ENCODE measurements at regions not wholly inside any gene's neighbourhood (a gene's known extent, or its start where the extent isn't known, plus 50 kb on each side); places are given as distances from the start of the nearest gene placed in this dataset.
"Not testable (repeated sequence)": the region's sequence is repeated elsewhere in the genome, so short reads cannot be mapped to it uniquely, and the experiment has no call there.

DNA sequence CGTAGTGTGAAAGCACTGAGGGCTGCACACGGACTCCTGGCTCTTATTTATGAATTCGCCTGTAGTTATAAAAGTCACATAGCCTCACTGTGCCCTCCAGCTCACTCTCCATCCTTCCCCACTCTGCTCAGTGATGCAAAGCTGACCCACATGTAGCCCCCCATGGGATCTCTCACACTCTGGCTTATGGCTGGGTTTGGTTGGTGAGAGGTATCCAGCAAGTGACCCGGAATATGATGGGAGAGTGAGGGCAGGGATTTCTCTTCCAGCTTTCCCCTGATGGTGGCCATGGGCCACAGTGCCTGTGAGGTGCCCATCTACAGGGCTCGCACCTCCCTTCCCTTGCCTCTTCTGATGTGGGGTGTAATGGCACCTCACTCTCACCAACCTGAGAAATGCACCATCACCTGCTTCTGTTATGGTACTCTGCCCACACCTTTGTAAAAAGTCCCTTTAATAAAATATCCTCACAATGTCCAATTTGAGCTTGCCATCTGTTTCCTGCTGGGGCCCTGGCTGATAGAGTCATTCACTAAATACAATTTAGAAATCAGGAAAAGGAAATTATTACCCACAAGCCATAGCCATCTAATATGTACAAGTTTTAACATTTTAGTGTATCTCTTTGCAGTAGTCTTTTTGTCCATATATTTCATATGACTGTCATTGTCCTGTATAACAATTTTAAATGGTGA, 93.6 kb downstream of the SCN11A start:
- Mint-ChIP-seq H3K4me3 (no peak overlapping the region), H3K4me1 (peaks cover 11% of the 10 kb centered on the region), H3K27ac (no peak overlapping the region), H3K27me3 (peaks cover 22% of the 10 kb centered on the region), H3K36me3 (ENCODE audit: low read depth) (no peaks in the 10 kb centered on the region)
- DNase-seq (no peak), ATAC-seq (no peak)
- H3K9me3 ChIP-seq (ENCODE audit: control insufficient read depth, low read length, poor library complexity, severe bottlenecking) = no peaks in the 10 kb centered on the region

DNA sequence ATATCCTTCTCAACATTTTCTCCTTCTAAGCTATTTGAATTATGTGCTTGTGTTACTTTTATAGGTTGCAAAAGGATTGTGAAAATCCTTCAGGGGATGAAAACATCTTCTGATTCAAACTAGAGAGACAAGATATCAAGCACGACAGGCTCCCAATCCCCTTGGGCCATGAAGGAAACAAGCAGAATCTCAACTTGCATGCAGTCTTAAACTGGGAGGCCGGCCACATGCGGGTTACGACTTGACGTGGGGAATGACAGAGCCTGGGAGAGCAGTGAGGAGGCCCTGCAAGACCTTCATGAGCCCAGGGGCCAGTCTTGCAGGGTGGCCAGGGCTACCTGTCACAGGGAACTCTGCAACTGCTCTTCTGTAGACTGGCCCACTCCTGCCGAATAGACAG, 94.4 kb downstream of the SCN11A start:
- H3K9me3 ChIP-seq (ENCODE audit: control insufficient read depth, low read length, poor library complexity, severe bottlenecking) = no peaks in the 10 kb centered on the region
- ATAC-seq = no peak
- Mint-ChIP-seq H3K4me1 (peaks cover 11% of the 10 kb centered on the region), H3K27ac (no peak overlapping the region), H3K27me3 (peaks cover 23% of the 10 kb centered on the region), H3K4me3 (no peak overlapping the region), H3K36me3 (ENCODE audit: low read depth) (no peaks in the 10 kb centered on the region)
- DNase-seq = no peak

DNA sequence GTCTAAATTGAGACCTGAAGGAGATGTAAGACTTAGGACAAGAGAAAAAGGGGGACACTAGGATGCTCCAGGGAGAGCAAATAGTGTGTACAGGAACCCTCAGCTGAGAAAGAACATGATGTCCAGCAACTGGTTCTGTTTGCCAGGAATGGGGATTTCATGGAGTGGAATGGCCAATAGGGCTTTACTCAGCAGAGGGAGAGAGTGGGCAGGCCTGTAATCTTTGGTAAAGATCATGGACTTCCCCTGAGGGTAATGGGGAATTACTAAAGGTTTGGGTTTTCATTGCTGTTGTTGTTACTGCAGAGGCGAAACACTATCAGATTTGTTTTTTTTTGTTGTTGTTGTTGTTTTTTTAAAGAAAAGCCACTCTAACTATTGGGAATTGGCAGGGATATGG, 99.0 kb downstream of the SCN11A start:
- Mint-ChIP-seq H3K27ac (no peak overlapping the region), H3K4me3 (no peak overlapping the region), H3K27me3 (peaks cover 37% of the 10 kb centered on the region), H3K4me1 (no peaks in the 10 kb centered on the region), H3K36me3 (ENCODE audit: low read depth) (no peaks in the 10 kb centered on the region)
- DNase-seq = no peak
- no peaks in the 10 kb centered on the region for H3K9me3 ChIP-seq (ENCODE audit: control insufficient read depth, low read length, poor library complexity, severe bottlenecking)
- ATAC-seq = no peak

DNA sequence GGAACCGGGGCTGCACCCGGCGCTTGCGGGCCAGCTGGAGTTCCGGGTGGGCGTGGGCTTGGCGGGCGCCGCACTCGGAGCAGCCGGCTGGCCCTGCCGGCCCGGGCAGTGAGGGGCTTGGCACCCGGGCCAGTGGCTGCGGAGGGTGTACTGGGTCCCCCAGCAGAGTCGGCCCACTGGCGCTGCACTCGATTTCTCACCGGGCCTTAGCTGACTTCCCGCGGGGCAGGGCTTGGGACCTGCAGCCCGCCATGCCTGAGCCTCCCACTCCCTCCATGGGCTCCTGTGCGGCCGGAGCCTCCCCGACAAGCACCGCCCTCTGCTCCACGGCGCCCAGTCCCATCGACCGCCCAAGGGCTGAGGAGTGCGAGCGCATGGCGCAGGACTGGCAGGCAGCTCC, 100.6 kb downstream of the SCN11A start:
- H3K4me3 Mint-ChIP-seq; H3K27ac Mint-ChIP-seq; H3K4me1 Mint-ChIP-seq; ATAC-seq; H3K36me3 Mint-ChIP-seq (ENCODE audit: low read depth); DNase-seq; H3K9me3 ChIP-seq (ENCODE audit: control insufficient read depth, low read length, poor library complexity, severe bottlenecking): not testable (repeated sequence)
- H3K27me3 Mint-ChIP-seq = peaks cover 42% of the 10 kb centered on the region

DNA sequence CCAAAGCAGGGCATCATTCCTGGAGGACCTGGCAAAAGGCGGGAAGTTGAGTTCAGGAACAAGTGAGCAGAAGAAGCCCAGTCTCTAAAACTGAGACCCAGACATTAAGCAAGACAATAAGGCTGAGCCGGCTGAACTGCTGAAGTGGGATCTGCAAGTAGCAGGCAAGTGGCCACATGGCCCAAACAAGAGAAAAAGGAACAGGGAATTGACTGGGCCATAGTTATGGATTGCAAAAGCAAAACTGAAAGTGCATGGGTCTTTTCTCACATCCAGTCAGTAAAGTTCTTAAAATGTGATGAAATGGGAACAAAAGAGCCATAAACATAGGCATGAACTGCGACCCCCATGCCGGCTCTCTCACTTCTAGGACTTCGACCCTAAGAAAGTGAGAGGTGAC, 101.2 kb downstream of the SCN11A start:
- H3K27ac Mint-ChIP-seq = no peak overlapping the region
- H3K27me3 Mint-ChIP-seq = peaks cover 48% of the 10 kb centered on the region
- DNase-seq (no peak), ATAC-seq (no peak)
- H3K4me1 Mint-ChIP-seq = no peaks in the 10 kb centered on the region
- no peaks in the 10 kb centered on the region for H3K9me3 ChIP-seq (ENCODE audit: control insufficient read depth, low read length, poor library complexity, severe bottlenecking)
- no peaks in the 10 kb centered on the region for H3K36me3 Mint-ChIP-seq (ENCODE audit: low read depth)
- no peak overlapping the region for H3K4me3 Mint-ChIP-seq

DNA sequence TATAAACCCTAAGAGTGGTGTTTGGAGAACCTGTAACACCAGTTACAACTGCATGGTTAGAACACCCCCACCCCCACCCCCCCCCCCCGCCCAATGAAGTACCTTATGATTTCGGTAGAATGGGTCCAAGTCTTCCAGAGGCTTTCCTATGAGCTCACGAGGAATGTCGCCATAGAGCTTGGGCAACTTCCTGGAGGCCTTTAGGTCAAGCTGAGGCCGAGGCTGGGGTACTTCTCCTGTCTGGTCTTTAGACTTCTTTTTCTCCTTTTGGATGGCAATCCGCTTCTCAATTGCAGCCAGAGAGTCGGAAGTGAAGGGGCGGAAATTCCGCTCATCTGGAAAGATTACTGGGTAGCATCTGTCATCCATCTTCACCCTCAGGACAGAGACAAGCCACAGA, 101.8 kb downstream of the SCN11A start:
- DNase-seq (no peak), ATAC-seq (no peak)
- H3K4me3 Mint-ChIP-seq = no peak overlapping the region
- no peak overlapping the region for H3K27ac Mint-ChIP-seq
- no peaks in the 10 kb centered on the region for H3K9me3 ChIP-seq (ENCODE audit: control insufficient read depth, low read length, poor library complexity, severe bottlenecking)
- no peaks in the 10 kb centered on the region for H3K36me3 Mint-ChIP-seq (ENCODE audit: low read depth)
- H3K27me3 Mint-ChIP-seq = peaks cover 48% of the 10 kb centered on the region
- H3K4me1 Mint-ChIP-seq = no peaks in the 10 kb centered on the region

DNA sequence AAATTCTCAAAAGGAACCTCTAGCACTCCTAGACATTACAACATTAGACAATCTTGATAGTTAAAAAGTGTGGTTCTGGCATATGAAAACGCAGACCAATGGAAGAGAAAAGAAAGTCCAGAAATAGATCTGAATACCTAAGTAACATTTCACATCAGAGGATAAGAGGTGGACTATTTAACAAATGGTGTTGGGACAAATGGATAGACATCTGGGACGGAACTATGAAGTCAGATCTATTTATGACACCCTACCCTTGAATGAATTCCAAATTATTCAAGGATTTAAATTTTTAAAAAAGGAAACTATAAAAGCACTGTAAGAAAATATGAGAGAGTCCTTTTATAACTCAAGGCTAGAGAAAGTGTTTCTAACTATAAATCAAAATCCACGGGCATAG, 111.3 kb downstream of the SCN11A start:
- H3K36me3 Mint-ChIP-seq (ENCODE audit: low read depth) = no peaks in the 10 kb centered on the region
- H3K4me3 Mint-ChIP-seq = no peak overlapping the region
- DNase-seq = no peak
- no peaks in the 10 kb centered on the region for H3K9me3 ChIP-seq (ENCODE audit: control insufficient read depth, low read length, poor library complexity, severe bottlenecking)
- H3K27me3 Mint-ChIP-seq = no peaks in the 10 kb centered on the region
- H3K4me1 Mint-ChIP-seq = no peaks in the 10 kb centered on the region
- no peak overlapping the region for H3K27ac Mint-ChIP-seq
- ATAC-seq = no peak

DNA sequence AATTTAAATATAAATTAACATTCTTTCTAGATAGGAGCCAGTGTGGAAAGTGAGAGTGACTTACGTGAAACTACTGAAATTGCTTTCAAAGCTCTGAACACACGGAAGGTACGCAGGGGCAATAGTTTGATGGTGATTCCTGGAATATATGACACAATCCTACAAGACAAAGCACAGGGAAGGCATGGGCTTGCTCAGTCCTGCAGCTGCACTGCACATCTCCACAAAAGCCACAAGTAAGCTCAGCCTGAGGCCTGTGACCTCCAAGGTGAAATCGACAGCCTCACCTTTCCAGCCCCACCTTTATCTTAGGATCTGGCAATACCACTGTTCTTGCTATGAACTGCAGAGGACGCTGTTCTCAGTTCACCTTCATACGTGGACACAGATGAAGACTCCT, 109.3 kb upstream of the SCN10A start:
- Mint-ChIP-seq H3K4me3 (no peak overlapping the region), H3K27me3 (peaks cover 40% of the 10 kb centered on the region), H3K4me1 (peaks cover 3% of the 10 kb centered on the region), H3K27ac (no peak overlapping the region), H3K36me3 (ENCODE audit: low read depth) (peaks cover 4% of the 10 kb centered on the region)
- DNase-seq (no peak), ATAC-seq (no peak)
- no peaks in the 10 kb centered on the region for H3K9me3 ChIP-seq (ENCODE audit: control insufficient read depth, low read length, poor library complexity, severe bottlenecking)

DNA sequence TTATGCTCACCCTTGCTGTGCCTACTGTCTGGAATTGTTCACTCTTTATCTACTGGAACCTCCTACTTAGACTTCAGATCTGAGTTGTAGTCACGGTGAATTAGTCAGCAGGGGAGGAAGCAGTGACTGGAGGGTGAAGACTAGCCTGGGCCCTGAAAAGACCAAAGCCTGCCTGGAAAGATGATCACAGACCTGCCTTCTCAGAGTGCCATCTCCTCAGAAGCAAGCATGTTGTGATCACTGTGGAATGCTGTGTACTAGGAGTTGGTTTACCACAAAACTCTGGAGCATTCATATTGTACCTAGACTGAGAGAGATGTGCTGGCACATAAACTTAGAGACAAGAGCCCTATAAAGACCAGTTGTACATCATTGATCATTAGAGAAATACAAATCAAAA, 100.7 kb upstream of the SCN10A start:
- no peaks in the 10 kb centered on the region for H3K27me3 Mint-ChIP-seq
- H3K4me1 Mint-ChIP-seq = no peaks in the 10 kb centered on the region
- H3K27ac Mint-ChIP-seq = no peak overlapping the region
- no peaks in the 10 kb centered on the region for H3K9me3 ChIP-seq (ENCODE audit: control insufficient read depth, low read length, poor library complexity, severe bottlenecking)
- ATAC-seq = no peak
- no peaks in the 10 kb centered on the region for H3K36me3 Mint-ChIP-seq (ENCODE audit: low read depth)
- no peak for DNase-seq
- no peak overlapping the region for H3K4me3 Mint-ChIP-seq

DNA sequence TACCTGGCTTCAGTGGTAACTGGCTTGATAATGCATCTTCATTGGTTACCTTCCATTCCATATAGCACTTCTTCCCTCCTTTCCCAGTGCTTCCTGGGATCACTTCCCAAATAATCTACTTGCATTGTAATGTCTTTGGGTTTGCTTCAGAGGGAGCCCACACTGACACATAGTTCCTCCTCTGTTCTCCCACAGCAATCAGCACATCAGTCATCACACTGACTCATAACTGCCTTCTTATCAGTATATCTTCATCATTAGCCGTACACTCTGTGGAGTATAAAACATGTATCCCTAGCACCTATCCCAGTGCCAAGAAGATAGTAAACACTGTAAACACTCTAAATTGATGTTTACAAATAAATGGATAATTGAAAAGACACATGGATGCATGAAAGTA, 91.4 kb upstream of the SCN10A start:
- H3K9me3 ChIP-seq (ENCODE audit: control insufficient read depth, low read length, poor library complexity, severe bottlenecking) = no peaks in the 10 kb centered on the region
- H3K27me3 Mint-ChIP-seq = no peaks in the 10 kb centered on the region
- no peak overlapping the region for H3K4me3 Mint-ChIP-seq
- no peak overlapping the region for H3K27ac Mint-ChIP-seq
- no peak for DNase-seq
- no peaks in the 10 kb centered on the region for H3K4me1 Mint-ChIP-seq
- ATAC-seq = no peak
- H3K36me3 Mint-ChIP-seq (ENCODE audit: low read depth) = no peaks in the 10 kb centered on the region

DNA sequence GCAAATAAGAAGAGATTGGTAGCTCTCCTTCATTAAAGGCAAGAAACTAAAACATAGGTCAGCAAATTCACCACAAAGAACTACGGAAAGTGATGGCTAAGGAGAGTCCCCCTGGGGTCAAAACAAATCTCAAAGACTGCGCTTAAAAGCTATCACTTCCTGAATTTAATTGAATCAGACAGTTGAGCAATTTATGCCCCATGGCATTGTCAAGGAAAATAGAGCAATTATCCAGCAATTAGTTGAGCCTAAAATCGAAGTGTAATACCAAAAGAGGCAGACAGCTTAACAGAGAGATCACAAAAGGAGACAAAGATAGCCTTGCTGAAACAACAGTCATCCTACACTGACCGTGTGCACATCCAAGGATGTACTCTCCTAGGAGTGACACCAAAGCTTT, 74.4 kb upstream of the SCN10A start:
- H3K36me3 Mint-ChIP-seq (ENCODE audit: low read depth) = no peaks in the 10 kb centered on the region
- no peaks in the 10 kb centered on the region for H3K27me3 Mint-ChIP-seq
- no peaks in the 10 kb centered on the region for H3K9me3 ChIP-seq (ENCODE audit: control insufficient read depth, low read length, poor library complexity, severe bottlenecking)
- no peak overlapping the region for H3K4me3 Mint-ChIP-seq
- ATAC-seq (no peak), DNase-seq (no peak)
- H3K27ac Mint-ChIP-seq = no peak overlapping the region
- H3K4me1 Mint-ChIP-seq = no peaks in the 10 kb centered on the region

DNA sequence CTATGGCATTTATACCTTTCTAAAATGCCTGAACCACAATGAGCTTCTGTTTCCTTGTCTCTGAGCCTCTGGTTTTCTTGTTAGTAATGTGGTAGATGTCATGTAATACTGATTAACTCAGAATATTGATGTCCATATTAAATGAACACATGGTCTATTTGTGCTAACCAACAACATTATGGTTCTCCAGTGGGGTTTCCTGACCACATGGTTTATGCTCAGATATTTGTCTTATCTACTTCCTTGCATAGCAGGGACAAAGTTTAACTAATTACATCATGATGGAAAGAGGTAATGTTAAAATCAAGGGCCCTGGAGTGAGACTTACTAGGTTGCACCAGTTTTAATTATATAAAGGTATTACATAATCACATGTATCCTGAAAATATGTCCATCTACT, 62.6 kb upstream of the SCN10A start:
- Mint-ChIP-seq H3K4me1 (no peaks in the 10 kb centered on the region), H3K4me3 (no peak overlapping the region), H3K27me3 (peaks cover 20% of the 10 kb centered on the region), H3K36me3 (ENCODE audit: low read depth) (peaks cover 2% of the 10 kb centered on the region), H3K27ac (no peak overlapping the region)
- no peak for DNase-seq
- H3K9me3 ChIP-seq (ENCODE audit: control insufficient read depth, low read length, poor library complexity, severe bottlenecking) = no peaks in the 10 kb centered on the region
- ATAC-seq = no peak

Data from T-helper 17 cell (primary cell).